EL (cell line): ENCODE measurements at regions not wholly inside any gene's neighbourhood (a gene's known extent, or its start where the extent isn't known, plus 50 kb on each side); places are given as distances from the start of the nearest gene placed in this dataset.

Experiments
- DNase-seq: peaks from one replicate; pipeline ENCODE4 v3.0.0-alpha.2; 2016

GRCh38 chr11:109184376-109184775 is 237.6 kb upstream of the C11orf87 start:
- no peak for DNase-seq

GRCh38 chr11:109192864-109193263 is 229.1 kb upstream of the C11orf87 start:
- no peak for DNase-seq

GRCh38 chr11:109193880-109194279 is 228.1 kb upstream of the C11orf87 start:
- DNase-seq: no peak

GRCh38 chr11:109196016-109196415 is 226.0 kb upstream of the C11orf87 start:
- DNase-seq: no peak

GRCh38 chr11:109197656-109198055 is 224.3 kb upstream of the C11orf87 start:
- DNase-seq: peak; percentile 42

GRCh38 chr11:109203176-109203575 is 218.8 kb upstream of the C11orf87 start:
- DNase-seq: no peak

- no peak for DNase-seq
Observed at GRCh38 chr11:109205312-109205711, 216.7 kb upstream of the C11orf87 start.

- no peak for DNase-seq
Observed at GRCh38 chr11:109208121-109208520, 213.9 kb upstream of the C11orf87 start.

GRCh38 chr11:109209572-109209971 is 212.4 kb upstream of the C11orf87 start:
- no peak for DNase-seq

GRCh38 chr11:109221190-109221589 is 200.8 kb upstream of the C11orf87 start:
- no peak for DNase-seq

- no peak for DNase-seq
Observed at GRCh38 chr11:109222761-109223160, 199.2 kb upstream of the C11orf87 start.

GRCh38 chr11:109223451-109223850 is 198.5 kb upstream of the C11orf87 start:
- no peak for DNase-seq

- peak; percentile 46 for DNase-seq
Observed at GRCh38 chr11:109229682-109230081, 192.3 kb upstream of the C11orf87 start.

- no peak for DNase-seq
Observed at GRCh38 chr11:109236188-109236587, 185.8 kb upstream of the C11orf87 start.

GRCh38 chr11:109236696-109237095 is 185.3 kb upstream of the C11orf87 start:
- DNase-seq: no peak

GRCh38 chr11:109237636-109238035 is 184.4 kb upstream of the C11orf87 start:
- DNase-seq: no peak

- no peak for DNase-seq
Observed at GRCh38 chr11:109241988-109242536, 179.9 kb upstream of the C11orf87 start.

- DNase-seq: peak; percentile 64
Observed at GRCh38 chr11:109247071-109247470, 174.9 kb upstream of the C11orf87 start.

GRCh38 chr11:109249597-109249996 is 172.4 kb upstream of the C11orf87 start:
- peak; percentile 11 for DNase-seq

GRCh38 chr11:109251230-109251629 is 170.8 kb upstream of the C11orf87 start:
- DNase-seq: no peak

GRCh38 chr11:109264128-109264527 is 157.9 kb upstream of the C11orf87 start:
- no peak for DNase-seq

GRCh38 chr11:109267293-109268095 is 154.5 kb upstream of the C11orf87 start:
- no peak for DNase-seq

- DNase-seq: no peak
Observed at GRCh38 chr11:109275931-109276330, 146.1 kb upstream of the C11orf87 start.

- DNase-seq: no peak
Observed at GRCh38 chr11:109285465-109285864, 136.5 kb upstream of the C11orf87 start.

GRCh38 chr11:109291553-109291952 is 130.4 kb upstream of the C11orf87 start:
- no peak for DNase-seq
